ENCODE measurements at regions not wholly inside any gene's neighbourhood (a gene's known extent, or its start where the extent isn't known, plus 50 kb on each side); places are given as distances from the start of the nearest gene placed in this dataset.

- Histone ChIP-seq H3K27me3 (peaks cover 0 to 21% of the 10 kb centered on the region in 2 donors), H3K36me3 (no peaks in the 10 kb centered on the region), H3K4me1 (no peaks in the 10 kb centered on the region), H3K4me3 (no peak overlapping the region), H3K9me3 (no peaks in the 10 kb centered on the region), H3K27ac (no peak overlapping the region)
- intact Hi-C loops (cut with DNase I): no loop called here
- no peak for ATAC-seq
- no peak for TF ChIP-seq CTCF (IDR thresholded peaks at IDR 0.05)
- DNase-seq: no peak
Observed at GRCh38 chr9:38136386-38136785, 67.4 kb upstream of the SHB start.

GRCh38 chr9:38134611-38135237 lies 65.7 kb upstream of the SHB start:
- H3K27me3 ChIP-seq: peaks cover 0 to 10% of the 10 kb centered on the region in 2 donors
- intact Hi-C loops (cut with DNase I): no loop called here
- H3K36me3 ChIP-seq: no peaks in the 10 kb centered on the region
- ATAC-seq: no peak
- H3K9me3 ChIP-seq: no peaks in the 10 kb centered on the region
- no peak overlapping the region for H3K27ac ChIP-seq
- H3K4me3 ChIP-seq: no peak overlapping the region
- H3K4me1 ChIP-seq: no peaks in the 10 kb centered on the region
- no peak for TF ChIP-seq CTCF (IDR thresholded peaks at IDR 0.05)
- no peak for DNase-seq

DNA sequence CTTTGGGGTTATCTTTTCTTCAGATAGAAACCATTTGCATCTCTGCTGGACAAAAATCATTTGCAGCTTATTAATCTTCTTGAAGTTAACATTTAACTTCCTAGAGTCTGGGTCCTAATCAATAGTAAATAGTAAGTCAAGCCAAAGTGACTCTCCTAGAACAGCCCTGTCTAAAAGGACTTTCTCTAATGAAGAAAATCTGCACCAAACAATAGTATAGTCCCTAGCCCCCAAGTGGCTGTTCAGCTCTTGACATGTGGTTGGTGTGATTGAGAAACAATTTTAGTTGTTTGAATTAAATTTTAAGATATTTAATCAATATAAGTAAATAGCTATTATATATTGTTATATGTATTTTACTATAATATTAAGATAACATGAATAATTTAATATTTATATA lies 64.6 kb upstream of the SHB start:
- no peaks in the 10 kb centered on the region for H3K27me3 ChIP-seq
- no peaks in the 10 kb centered on the region for H3K36me3 ChIP-seq
- intact Hi-C loops (cut with DNase I): no loop called here
- no peak overlapping the region for H3K27ac ChIP-seq
- no peak for ATAC-seq
- H3K4me1 ChIP-seq: no peaks in the 10 kb centered on the region
- no peaks in the 10 kb centered on the region for H3K9me3 ChIP-seq
- H3K4me3 ChIP-seq: no peak overlapping the region
- DNase-seq: no peak
- no peak for TF ChIP-seq CTCF (IDR thresholded peaks at IDR 0.05)

GRCh38 chr9:38132956-38133355 lies 63.9 kb upstream of the SHB start:
- intact Hi-C loops (cut with DNase I): no loop called here
- no peak for ATAC-seq

GRCh38 chr9:38131729-38132128 lies 62.7 kb upstream of the SHB start:
- H3K36me3 ChIP-seq: no peaks in the 10 kb centered on the region
- intact Hi-C loops (cut with DNase I): no loop called here
- no peak for ATAC-seq
- H3K27me3 ChIP-seq: peaks cover 0 to 7% of the 10 kb centered on the region in 2 donors
- H3K4me1 ChIP-seq: no peaks in the 10 kb centered on the region
- H3K27ac ChIP-seq: no peak overlapping the region
- no peak for TF ChIP-seq CTCF (IDR thresholded peaks at IDR 0.05)
- DNase-seq: no peak
- H3K4me3 ChIP-seq: no peak overlapping the region
- no peaks in the 10 kb centered on the region for H3K9me3 ChIP-seq

More at GRCh38 chr9:38132956-38133355, 63.9 kb upstream of the SHB start:
- Histone ChIP-seq H3K9me3 (no peaks in the 10 kb centered on the region), H3K36me3 (no peaks in the 10 kb centered on the region), H3K4me3 (no peak overlapping the region), H3K27ac (no peak overlapping the region), H3K27me3 (peaks cover 0 to under 1% of the 10 kb centered on the region in 2 donors), H3K4me1 (no peaks in the 10 kb centered on the region)
- no peak for DNase-seq
- no peak for TF ChIP-seq CTCF (IDR thresholded peaks at IDR 0.05)

All from left lung (tissue), 4 donors.